GM21786 (cell line): ENCODE measurements at regions not wholly inside any gene's neighbourhood (a gene's known extent, or its start where the extent isn't known, plus 50 kb on each side); places are given as distances from the start of the nearest gene placed in this dataset.
"Not testable (repeated sequence)": the region's sequence is repeated elsewhere in the genome, so short reads cannot be mapped to it uniquely, and the experiment has no call there.

Experiments
- ATAC-seq: cut with Tn5 transposase; IDR thresholded peaks from one replicate; pipeline ENCODE4 v1.9.1; 2021; ENCODE audit not compliant: unreplicated experiment

- not testable (repeated sequence) for ATAC-seq
Measured at GRCh38 chr10:95137990-95138625, 55.9 kb upstream of the ACSM6 start.

GRCh38 chr10:95134490-95134889 is 59.5 kb upstream of the ACSM6 start:
- ATAC-seq = no peak

- no peak for ATAC-seq
Measured at GRCh38 chr10:95133997-95134396, 60.0 kb upstream of the ACSM6 start.

- ATAC-seq = peak; percentile 84
Measured at GRCh38 chr10:95133016-95133752, 60.9 kb upstream of the ACSM6 start.

DNA sequence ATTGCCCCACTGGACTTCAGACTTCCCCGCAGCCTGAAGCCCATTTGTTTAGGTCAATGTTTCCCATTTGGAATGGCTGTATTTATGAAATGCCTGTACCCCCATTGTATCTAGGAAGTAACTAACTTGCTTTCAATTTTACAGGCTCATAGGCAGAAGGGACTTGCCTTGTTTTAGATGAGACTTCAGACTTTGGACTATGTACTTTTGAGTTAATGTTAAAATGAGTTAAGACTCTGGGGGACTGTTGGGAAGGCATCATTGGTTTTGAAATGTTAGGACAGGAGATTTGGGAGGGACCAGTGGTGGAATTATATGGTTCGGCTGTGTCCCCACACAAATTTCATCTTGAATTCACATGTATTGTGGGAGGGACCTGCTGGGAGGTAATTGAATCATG is 61.1 kb upstream of the CYP2C8 start:
- not testable (repeated sequence) for ATAC-seq

GRCh38 chr10:95125582-95125981 is 56.3 kb upstream of the CYP2C8 start:
- no peak for ATAC-seq

- ATAC-seq = no peak
Measured at GRCh38 chr10:95122736-95123135, 53.4 kb upstream of the CYP2C8 start.

DNA sequence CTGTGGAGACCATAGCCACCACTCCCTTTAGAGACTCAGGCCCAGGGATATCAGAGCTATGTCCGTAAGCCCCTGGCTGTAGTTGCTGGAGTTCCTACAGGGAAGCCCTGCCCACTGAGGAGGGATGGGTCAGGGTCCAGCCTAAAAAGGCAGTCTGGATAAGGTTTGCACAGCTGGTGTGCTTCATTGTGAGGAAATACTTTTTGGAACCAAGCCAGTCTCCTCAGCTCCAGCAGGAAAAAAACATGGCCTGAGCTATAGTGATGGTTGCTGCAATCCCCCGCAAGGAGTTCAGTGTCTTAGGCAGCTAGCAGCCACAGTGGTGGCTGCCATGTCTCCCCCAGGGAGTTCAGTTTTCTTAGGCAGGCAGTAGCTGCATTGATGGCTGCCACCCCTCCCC is 52.6 kb upstream of the CYP2C8 start:
- ATAC-seq = no peak
